GM13977 (cell line): ENCODE measurements at regions not wholly inside any gene's neighbourhood (a gene's known extent, or its start where the extent isn't known, plus 50 kb on each side); places are given as distances from the start of the nearest gene placed in this dataset.

Source experiments
- DNase-seq: peaks from one replicate; pipeline ENCODE4 v3.0.0; 2012; ENCODE audit warnings: low spot score
- in situ Hi-C: fragments of 300-500 bp; cut with MboI; formaldehyde crosslinking; loops from one replicate; pipeline ENCODE4 v1.12.0; 2022; ENCODE audit warnings: low sequenced_read_pairs, low pct_unique_long_range_greater_than_20kb, mixed read lengths, inconsistent platforms; ENCODE audit not compliant: unreplicated experiment
- TF ChIP-seq, protein P1 (sequence below): IDR thresholded peaks from 2 replicates; pipeline ENCODE4 v1.5.1; 2012; ENCODE audit warnings: mild to moderate bottlenecking, control low read depth; ENCODE audit not compliant: insufficient read depth; ENCODE audit errors: extremely low read depth, missing control alignments

DNA sequence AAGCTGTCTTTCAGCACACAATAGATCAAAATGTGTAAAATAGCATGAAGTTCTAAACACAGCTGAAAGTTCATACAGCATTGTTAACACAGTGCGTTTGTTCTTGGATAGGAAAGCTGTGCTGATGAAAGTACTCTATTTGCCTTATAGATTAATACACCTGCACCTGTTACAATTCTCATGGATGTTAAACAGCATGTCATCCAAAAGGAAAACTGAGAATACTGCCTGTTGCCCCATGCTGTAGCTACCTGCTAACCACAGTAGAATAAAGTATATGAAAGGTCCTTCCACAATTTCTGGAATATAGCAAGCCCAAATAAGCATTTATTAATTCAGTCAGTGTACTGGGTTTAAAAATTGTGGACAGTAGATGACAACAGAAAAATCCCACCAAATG, 166.7 kb upstream of the DTNA start:
- TF ChIP-seq, protein P1, sequence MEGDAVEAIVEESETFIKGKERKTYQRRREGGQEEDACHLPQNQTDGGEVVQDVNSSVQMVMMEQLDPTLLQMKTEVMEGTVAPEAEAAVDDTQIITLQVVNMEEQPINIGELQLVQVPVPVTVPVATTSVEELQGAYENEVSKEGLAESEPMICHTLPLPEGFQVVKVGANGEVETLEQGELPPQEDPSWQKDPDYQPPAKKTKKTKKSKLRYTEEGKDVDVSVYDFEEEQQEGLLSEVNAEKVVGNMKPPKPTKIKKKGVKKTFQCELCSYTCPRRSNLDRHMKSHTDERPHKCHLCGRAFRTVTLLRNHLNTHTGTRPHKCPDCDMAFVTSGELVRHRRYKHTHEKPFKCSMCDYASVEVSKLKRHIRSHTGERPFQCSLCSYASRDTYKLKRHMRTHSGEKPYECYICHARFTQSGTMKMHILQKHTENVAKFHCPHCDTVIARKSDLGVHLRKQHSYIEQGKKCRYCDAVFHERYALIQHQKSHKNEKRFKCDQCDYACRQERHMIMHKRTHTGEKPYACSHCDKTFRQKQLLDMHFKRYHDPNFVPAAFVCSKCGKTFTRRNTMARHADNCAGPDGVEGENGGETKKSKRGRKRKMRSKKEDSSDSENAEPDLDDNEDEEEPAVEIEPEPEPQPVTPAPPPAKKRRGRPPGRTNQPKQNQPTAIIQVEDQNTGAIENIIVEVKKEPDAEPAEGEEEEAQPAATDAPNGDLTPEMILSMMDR: no peak
- in situ Hi-C loops: no loop called here
- DNase-seq: no peak

DNA sequence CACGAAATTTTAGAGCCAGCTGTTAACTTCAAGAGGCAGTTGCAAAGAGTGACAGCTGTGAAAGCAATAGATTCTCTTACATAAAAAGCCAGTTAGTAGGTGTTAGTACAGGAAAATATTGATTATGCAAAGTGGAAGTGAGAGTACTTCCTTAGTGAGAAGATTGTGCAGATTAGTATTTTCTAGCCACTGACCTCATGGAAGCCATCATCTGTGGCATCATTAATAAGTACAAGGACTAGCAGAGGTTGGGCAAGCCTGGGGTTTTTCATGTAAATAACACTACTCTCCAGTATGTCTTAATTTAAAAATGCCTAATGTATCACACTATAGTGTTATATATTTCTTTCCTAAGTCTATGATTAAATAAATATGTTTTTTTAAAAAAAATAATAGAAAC, 166.2 kb upstream of the DTNA start:
- DNase-seq: no peak

DNA sequence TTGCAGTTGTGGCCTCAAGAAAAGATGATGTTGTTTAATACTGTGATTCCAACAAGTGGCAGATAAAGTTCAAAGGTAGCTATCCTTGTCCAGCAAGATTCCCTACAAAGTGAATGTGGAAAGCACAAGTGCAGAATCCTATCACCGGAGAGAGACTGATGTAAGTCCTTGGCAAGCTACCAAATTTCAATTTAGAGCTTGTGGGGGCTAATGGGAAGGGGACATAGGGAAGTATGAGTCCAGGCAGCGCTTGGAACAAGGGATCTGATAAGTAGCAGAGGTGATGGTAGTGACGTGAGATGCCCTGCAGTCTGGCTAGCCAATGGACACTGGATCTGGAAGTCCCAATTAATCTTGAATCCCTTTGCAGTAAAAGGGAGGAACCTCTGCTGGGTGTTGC, 165.2 kb upstream of the DTNA start:
- in situ Hi-C loops: no loop called here
- TF ChIP-seq, protein P1: no peak
- DNase-seq: no peak

More for the DNA sequence above, 166.2 kb upstream of the DTNA start:
- in situ Hi-C loops: no loop called here
- TF ChIP-seq, protein P1: no peak

DNA sequence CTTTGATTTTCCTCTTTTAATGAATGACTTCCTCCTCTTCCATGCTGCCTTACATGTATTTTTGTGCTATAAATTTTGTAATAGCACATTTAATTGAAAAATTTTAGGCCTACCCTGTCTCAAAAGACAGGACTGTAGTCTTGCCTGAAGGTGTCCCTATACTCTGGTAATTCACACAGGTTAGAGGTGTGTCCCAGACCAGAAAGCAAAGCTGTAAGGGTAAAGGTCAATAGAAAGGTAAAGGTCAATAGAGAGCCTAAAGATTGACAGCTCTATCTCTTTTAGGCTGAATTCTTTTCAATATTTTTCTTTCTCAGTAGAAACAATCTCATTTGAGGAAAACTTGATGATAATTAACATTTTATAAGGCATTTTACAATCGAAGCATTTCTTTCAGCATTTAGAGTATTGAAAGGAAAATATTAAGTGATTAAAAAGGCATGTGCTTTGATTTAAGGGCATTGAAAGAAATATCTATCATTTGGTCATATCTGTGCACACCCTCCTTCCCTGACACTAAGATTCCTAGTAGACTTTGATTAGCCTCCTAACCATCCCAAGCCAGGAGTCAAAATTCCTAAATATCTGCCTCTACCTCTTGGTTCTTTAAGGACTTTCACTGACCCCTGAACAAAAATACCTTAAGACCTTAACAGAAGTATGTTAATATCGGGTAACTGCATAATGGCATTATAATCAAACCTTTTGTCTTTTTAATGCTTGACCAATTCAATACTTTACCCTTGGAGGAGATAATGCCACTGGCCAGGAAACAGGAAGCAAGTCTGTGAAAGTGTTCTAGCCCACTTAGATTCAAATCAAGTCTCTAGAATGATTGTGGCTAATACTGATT, 161.8 kb upstream of the DTNA start:
- TF ChIP-seq, protein P1: no peak
- in situ Hi-C loops: no loop called here
- DNase-seq: no peak

DNA sequence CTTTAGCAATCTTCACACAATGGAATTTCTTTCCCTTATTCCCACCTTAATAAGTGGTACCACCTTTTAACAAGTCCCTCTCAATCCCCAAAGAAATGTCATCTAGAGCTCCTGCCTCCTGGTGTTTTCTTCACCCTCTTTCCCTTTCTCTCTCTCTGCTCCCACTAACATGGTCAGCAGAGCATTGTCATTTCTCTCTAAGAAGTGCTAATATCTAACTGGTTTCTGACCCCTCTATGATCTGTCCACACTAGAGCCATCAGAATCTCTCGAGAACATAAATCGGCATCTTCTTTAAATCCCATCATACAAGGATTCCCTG, 161.2 kb upstream of the DTNA start:
- no peak for DNase-seq
- TF ChIP-seq, protein P1: no peak
- in situ Hi-C loops: no loop called here

DNA sequence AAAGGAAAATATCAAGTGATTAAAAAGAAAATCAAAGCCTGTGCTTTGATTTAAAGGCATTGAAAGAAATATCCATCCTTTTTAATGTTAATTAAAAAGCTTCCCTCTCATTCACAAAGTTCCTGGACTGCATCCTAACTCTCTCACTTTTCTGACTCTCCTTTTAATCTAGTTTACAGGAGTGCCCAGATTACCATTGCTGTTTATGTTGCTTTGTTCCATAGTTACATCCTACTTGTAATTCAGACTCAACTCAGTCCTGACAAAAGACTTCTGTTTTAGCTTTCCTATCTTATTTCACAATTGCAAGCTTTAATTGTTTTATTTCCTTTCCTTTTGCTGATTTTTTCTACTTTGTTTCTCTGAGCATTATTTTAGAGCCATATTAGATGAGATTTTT, 160.7 kb upstream of the DTNA start:
- TF ChIP-seq, protein P1: no peak
- in situ Hi-C loops: no loop called here
- no peak for DNase-seq
